Natural killer cell treated with Interleukin-12 subunit alpha and Interleukin-12 subunit beta and Interleukin-15 and Interleukin-18, amount 100 ng/mL, for 72 hours (primary cell): ENCODE measurements at regions not wholly inside any gene's neighbourhood (a gene's known extent, or its start where the extent isn't known, plus 50 kb on each side); places are given as distances from the start of the nearest gene placed in this dataset.
"Not testable (repeated sequence)": the region's sequence is repeated elsewhere in the genome, so short reads cannot be mapped to it uniquely, and the experiment has no call there.

Experiments
- ATAC-seq, 2 donors: fragments of 150-1000 bp; cut with Tn5 transposase in 1 of 2; sonication (Bioruptor Pico), chemical (Tn5 transposase) in 1 of 2; 2 replicates each; pipeline ENCODE4 v1.10.0; 2021
- DNase-seq: peaks from one replicate; pipeline ENCODE4 v3.0.0; 2022; ENCODE audit warnings: low spot score
- H3K27ac Mint-ChIP-seq, 2 donors: 1 replicate in 1 of 2; 2 replicates in 1 of 2; pipeline ENCODE4 v1.8.0; 2022; ENCODE audit warnings: mixed read lengths in 2 of 2, mild to moderate bottlenecking in 1 of 2, moderate library complexity in 1 of 2
- H3K27me3 Mint-ChIP-seq, 2 donors: 1 replicate in 1 of 2; 2 replicates in 1 of 2; pipeline ENCODE4 v1.8.0; 2022; ENCODE audit warnings: mixed read lengths in 2 of 2
- H3K36me3 Mint-ChIP-seq: one replicate; pipeline ENCODE4 v1.8.0; 2022; ENCODE audit warnings: mixed read lengths
- H3K4me1 Mint-ChIP-seq, 2 donors: 1 replicate in 1 of 2; 2 replicates in 1 of 2; pipeline ENCODE4 v1.8.0; 2022; ENCODE audit warnings: low read depth in 2 of 2, mixed read lengths in 2 of 2, mild to moderate bottlenecking in 1 of 2
- H3K4me3 Mint-ChIP-seq: one replicate; pipeline ENCODE4 v1.8.0; 2022; ENCODE audit warnings: mixed read lengths
- H3K9me3 Mint-ChIP-seq: 2 replicates; pipeline ENCODE4 v1.8.0; 2022; ENCODE audit warnings: mixed read lengths

GRCh38 chr1:4221107-4221506 is 321.0 kb upstream of the C1orf174 start:
- Mint-ChIP-seq H3K27me3 (peaks cover 0 to 4% of the 10 kb centered on the region in 2 donors), H3K27ac (no peak overlapping the region), H3K9me3 (no peaks in the 10 kb centered on the region), H3K4me1 (no peaks in the 10 kb centered on the region), H3K36me3 (no peaks in the 10 kb centered on the region), H3K4me3 (no peak overlapping the region)
- ATAC-seq (no peak), DNase-seq (no peak)

GRCh38 chr1:4224684-4225467 is 324.8 kb upstream of the C1orf174 start:
- peak in 1 of 2 donors; percentile 17 for ATAC-seq
- no peak for DNase-seq
- no peaks in the 10 kb centered on the region for H3K27me3 Mint-ChIP-seq
- H3K4me1 Mint-ChIP-seq = no peaks in the 10 kb centered on the region
- H3K4me3 Mint-ChIP-seq = no peak overlapping the region
- H3K36me3 Mint-ChIP-seq = no peaks in the 10 kb centered on the region
- H3K27ac Mint-ChIP-seq = no peak overlapping the region
- no peaks in the 10 kb centered on the region for H3K9me3 Mint-ChIP-seq

- Mint-ChIP-seq H3K27ac (no peak overlapping the region), H3K9me3 (no peaks in the 10 kb centered on the region), H3K36me3 (no peaks in the 10 kb centered on the region), H3K4me1 (no peaks in the 10 kb centered on the region), H3K4me3 (no peak overlapping the region), H3K27me3 (peaks cover 2 to 12% of the 10 kb centered on the region in 2 donors)
- ATAC-seq = no peak
- no peak for DNase-seq
Measured at GRCh38 chr1:4227986-4228385, 327.9 kb upstream of the C1orf174 start.

- Mint-ChIP-seq H3K27me3 (peaks cover 7 to 34% of the 10 kb centered on the region in 2 donors), H3K4me1 (no peaks in the 10 kb centered on the region), H3K27ac (no peak overlapping the region), H3K9me3 (no peaks in the 10 kb centered on the region), H3K36me3 (peaks cover 10% of the 10 kb centered on the region), H3K4me3 (no peak overlapping the region)
- DNase-seq (no peak), ATAC-seq (no peak)
Measured at GRCh38 chr1:4253935-4254334, 353.9 kb upstream of the C1orf174 start.

GRCh38 chr1:4256351-4256750 is 356.3 kb upstream of the C1orf174 start:
- Mint-ChIP-seq H3K4me3 (no peak overlapping the region), H3K36me3 (peaks cover 10% of the 10 kb centered on the region), H3K4me1 (no peaks in the 10 kb centered on the region), H3K27ac (no peak overlapping the region), H3K27me3 (peaks cover 8 to 20% of the 10 kb centered on the region in 2 donors), H3K9me3 (no peaks in the 10 kb centered on the region)
- DNase-seq = no peak
- ATAC-seq = no peak

GRCh38 chr1:4258146-4258777 is 358.2 kb upstream of the C1orf174 start:
- H3K27me3 Mint-ChIP-seq = peaks cover 9 to 12% of the 10 kb centered on the region in 2 donors
- H3K36me3 Mint-ChIP-seq = peaks cover 10% of the 10 kb centered on the region
- not testable (repeated sequence) for DNase-seq, H3K27ac Mint-ChIP-seq, H3K4me1 Mint-ChIP-seq, H3K9me3 Mint-ChIP-seq, H3K4me3 Mint-ChIP-seq, ATAC-seq

GRCh38 chr1:4261327-4261726 is 361.3 kb upstream of the C1orf174 start:
- no peak overlapping the region for H3K27ac Mint-ChIP-seq
- no peaks in the 10 kb centered on the region for H3K9me3 Mint-ChIP-seq
- peaks cover 0 to 8% of the 10 kb centered on the region in 2 donors for H3K4me1 Mint-ChIP-seq
- DNase-seq = no peak
- H3K27me3 Mint-ChIP-seq = peaks cover 7 to 28% of the 10 kb centered on the region in 2 donors
- ATAC-seq = no peak
- H3K4me3 Mint-ChIP-seq = no peak overlapping the region
- H3K36me3 Mint-ChIP-seq = peaks cover 10% of the 10 kb centered on the region

GRCh38 chr1:4262665-4263064 is 362.6 kb upstream of the C1orf174 start:
- ATAC-seq (no peak), DNase-seq (no peak)
- Mint-ChIP-seq H3K4me1 (peaks cover 0 to 13% of the 10 kb centered on the region in 2 donors), H3K27ac (no peak overlapping the region), H3K4me3 (no peak overlapping the region), H3K9me3 (no peaks in the 10 kb centered on the region), H3K27me3 (peaks cover 7 to 28% of the 10 kb centered on the region in 2 donors), H3K36me3 (peaks cover 4% of the 10 kb centered on the region)

- Mint-ChIP-seq H3K36me3 (no peaks in the 10 kb centered on the region), H3K9me3 (no peaks in the 10 kb centered on the region), H3K4me3 (no peak overlapping the region), H3K27ac (no peak overlapping the region), H3K4me1 (peaks cover 0 to 17% of the 10 kb centered on the region in 2 donors), H3K27me3 (peaks cover 7 to 28% of the 10 kb centered on the region in 2 donors)
- no peak for ATAC-seq
- DNase-seq = no peak
Measured at GRCh38 chr1:4263699-4264098, 363.6 kb upstream of the C1orf174 start.

GRCh38 chr1:4265836-4266235 is 365.8 kb upstream of the C1orf174 start:
- Mint-ChIP-seq H3K27ac (no peak overlapping the region), H3K4me1 (peaks cover 0 to 17% of the 10 kb centered on the region in 2 donors), H3K36me3 (no peaks in the 10 kb centered on the region), H3K27me3 (peaks cover 6 to 27% of the 10 kb centered on the region in 2 donors), H3K4me3 (no peak overlapping the region), H3K9me3 (no peaks in the 10 kb centered on the region)
- ATAC-seq (no peak), DNase-seq (no peak)

GRCh38 chr1:4267381-4268261 is 367.5 kb upstream of the C1orf174 start:
- Mint-ChIP-seq H3K27ac (no peak overlapping the region), H3K4me1 (peaks cover 0 to 17% of the 10 kb centered on the region in 2 donors), H3K9me3 (no peaks in the 10 kb centered on the region), H3K27me3 (peaks cover 2 to 29% of the 10 kb centered on the region in 2 donors), H3K4me3 (peak overlapping the region; percentile 43), H3K36me3 (no peaks in the 10 kb centered on the region)
- ATAC-seq = peak; percentile 46 to 63
- no peak for DNase-seq

GRCh38 chr1:4268262-4268888 is 368.3 kb upstream of the C1orf174 start:
- no peaks in the 10 kb centered on the region for H3K9me3 Mint-ChIP-seq
- no peak overlapping the region for H3K4me3 Mint-ChIP-seq
- peaks cover 5 to 30% of the 10 kb centered on the region in 2 donors for H3K27me3 Mint-ChIP-seq
- no peaks in the 10 kb centered on the region for H3K36me3 Mint-ChIP-seq
- no peak overlapping the region for H3K27ac Mint-ChIP-seq
- no peak for DNase-seq
- H3K4me1 Mint-ChIP-seq = peaks cover 0 to 12% of the 10 kb centered on the region in 2 donors
- no peak for ATAC-seq

GRCh38 chr1:4268889-4269284 is 368.8 kb upstream of the C1orf174 start:
- ATAC-seq (no peak), DNase-seq (no peak)
- Mint-ChIP-seq H3K9me3 (no peaks in the 10 kb centered on the region), H3K36me3 (no peaks in the 10 kb centered on the region), H3K27me3 (peaks cover 5 to 27% of the 10 kb centered on the region in 2 donors), H3K4me1 (peaks cover 0 to 9% of the 10 kb centered on the region in 2 donors), H3K4me3 (no peak overlapping the region), H3K27ac (no peak overlapping the region)
